ENCODE measurements at regions not wholly inside any gene's neighbourhood (a gene's known extent, or its start where the extent isn't known, plus 50 kb on each side); places are given as distances from the start of the nearest gene placed in this dataset.

DNA sequence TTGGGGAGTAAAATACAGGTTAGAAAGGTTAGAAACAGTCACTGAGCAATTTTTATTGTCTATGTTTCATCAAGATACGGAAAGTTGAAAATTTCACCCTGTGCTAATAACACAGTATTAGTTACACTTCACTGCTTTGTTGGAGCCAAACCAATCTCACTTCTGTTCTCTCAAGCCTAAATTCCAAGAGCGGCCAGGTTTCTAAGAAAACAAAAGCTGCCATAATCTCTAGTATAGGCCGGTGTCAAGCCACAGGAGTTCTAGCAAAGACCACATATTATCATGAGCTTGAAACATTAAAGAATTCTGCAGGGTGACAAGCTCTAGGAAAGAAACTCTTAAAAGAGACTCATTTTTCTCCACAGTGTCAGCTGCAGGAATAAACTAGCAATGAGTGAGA is 128.7 kb downstream of the TXNL1 start:
- TF ChIP-seq GATA2 (IDR thresholded peaks at IDR 0.05; ENCODE audit: low read depth, low read length) (no peak), GATA3 (IDR thresholded peaks at IDR 0.05; ENCODE audit: low read depth, low read length) (no peak)

Data from SH-SY5Y (cell line).